ENCODE measurements at regions not wholly inside any gene's neighbourhood (a gene's known extent, or its start where the extent isn't known, plus 50 kb on each side); places are given as distances from the start of the nearest gene placed in this dataset.

DNA sequence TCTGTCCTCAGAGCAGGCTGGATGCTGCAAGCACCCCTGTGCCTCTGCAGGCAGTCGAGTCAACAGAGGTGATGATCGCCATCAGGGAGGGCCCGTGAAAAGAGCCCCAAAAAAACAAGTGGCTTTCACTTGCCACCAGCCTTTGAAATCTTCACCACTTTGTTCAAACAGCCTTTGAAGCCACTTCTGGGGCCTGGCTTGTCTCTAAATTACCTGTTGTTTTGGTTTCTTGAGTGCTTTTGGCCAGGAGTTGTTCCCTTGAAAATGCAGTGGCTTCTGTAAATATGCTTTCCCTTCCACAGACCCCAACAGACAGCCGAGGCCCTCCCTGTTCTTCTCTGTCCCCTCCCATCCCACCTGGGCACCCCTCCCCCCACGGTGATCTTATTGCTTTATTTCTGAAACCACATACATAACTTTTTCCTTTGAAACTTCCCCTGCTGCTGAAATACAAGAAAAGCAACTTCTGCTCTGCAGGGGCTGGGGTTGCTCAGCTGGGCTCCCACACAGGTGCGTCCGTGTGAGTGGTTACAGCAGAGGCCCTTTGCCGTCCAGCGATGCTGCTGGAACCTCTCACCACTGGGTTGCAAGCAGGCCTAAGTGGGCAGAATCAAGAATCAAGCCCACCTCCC, 283.8 kb upstream of the SHH start:
- BruUV-seq (replicated peaks) = no TSS peak
- H3K4me2 ChIP-seq (ENCODE audit: insufficient read depth, low read length) = no peak overlapping the region
- H3K27ac ChIP-seq (ENCODE audit: insufficient read depth, low read depth, low read length) = no peak overlapping the region
- POLR2A ChIA-PET = no interaction called here
- no peaks in the 10 kb centered on the region for H3K36me3 ChIP-seq (ENCODE audit: control insufficient read depth in 2 of 2, extremely low read depth in 1 of 2, insufficient read depth in 2 of 2, low read length in 2 of 2)
- H4K20me1 ChIP-seq (replicated peaks; ENCODE audit: control insufficient read depth, extremely low read depth, insufficient read depth, low read length) = no peaks in the 10 kb centered on the region
- H3K79me2 ChIP-seq (ENCODE audit: control insufficient read depth, insufficient read depth, low read length) = no peaks in the 10 kb centered on the region
- intact Hi-C loops (cut with micrococcal nuclease) = no loop called here
- no peak for FAIRE-seq
- H3K4me1 ChIP-seq (ENCODE audit: control insufficient read depth, extremely low read depth, insufficient read depth, low read length) = no peaks in the 10 kb centered on the region
- dilution Hi-C loops (cut with MboI; ENCODE audit: extremely low pct_ligation_motif_present, low sequenced_read_pairs) = no loop called here
- no peaks in the 10 kb centered on the region for H3K9me3 ChIP-seq (replicated peaks; ENCODE audit: control insufficient read depth, insufficient read depth, low read length)
- H3K27me3 ChIP-seq (ENCODE audit: control insufficient read depth in 2 of 2, insufficient read depth in 2 of 2, low read length in 2 of 2) = no peaks in the 10 kb centered on the region
- no peak overlapping the region for H2AFZ ChIP-seq (ENCODE audit: low read depth, low read length)
- no peak overlapping the region for H3K9ac ChIP-seq (replicated peaks; ENCODE audit: extremely low read depth, insufficient read depth, low read length)
- no peak for DNase-seq (ENCODE audit: low read depth, low spot score)
- TF ChIP-seq POLR2AphosphoS5 (IDR thresholded peaks at IDR 0.05; ENCODE audit: insufficient read depth, low read depth, low read length) = no peak
- no peak for TF ChIP-seq EZH2 (IDR thresholded peaks at IDR 0.05; ENCODE audit: borderline replicate concordance, low read depth, low read length, severe bottlenecking)
- no peak for TF ChIP-seq JUN (IDR thresholded peaks at IDR 0.05; ENCODE audit: borderline replicate concordance, insufficient read depth, insufficient read length, low read depth)
- TF ChIP-seq, protein P1, sequence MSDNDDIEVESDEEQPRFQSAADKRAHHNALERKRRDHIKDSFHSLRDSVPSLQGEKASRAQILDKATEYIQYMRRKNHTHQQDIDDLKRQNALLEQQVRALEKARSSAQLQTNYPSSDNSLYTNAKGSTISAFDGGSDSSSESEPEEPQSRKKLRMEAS (IDR thresholded peaks at IDR 0.05; ENCODE audit: insufficient read depth, insufficient read length) = no peak
- TF ChIP-seq FOS (IDR thresholded peaks at IDR 0.05; ENCODE audit: borderline replicate concordance, insufficient read depth, low read length) = no peak
- no peak for TF ChIP-seq GATA2 (IDR thresholded peaks at IDR 0.05; ENCODE audit: insufficient read depth, insufficient read length, low read depth, low read length)
- TF ChIP-seq POLR2A (IDR thresholded peaks at IDR 0.05; ENCODE audit: low read depth, low read length) = no peak
- TF ChIP-seq, protein P2, sequence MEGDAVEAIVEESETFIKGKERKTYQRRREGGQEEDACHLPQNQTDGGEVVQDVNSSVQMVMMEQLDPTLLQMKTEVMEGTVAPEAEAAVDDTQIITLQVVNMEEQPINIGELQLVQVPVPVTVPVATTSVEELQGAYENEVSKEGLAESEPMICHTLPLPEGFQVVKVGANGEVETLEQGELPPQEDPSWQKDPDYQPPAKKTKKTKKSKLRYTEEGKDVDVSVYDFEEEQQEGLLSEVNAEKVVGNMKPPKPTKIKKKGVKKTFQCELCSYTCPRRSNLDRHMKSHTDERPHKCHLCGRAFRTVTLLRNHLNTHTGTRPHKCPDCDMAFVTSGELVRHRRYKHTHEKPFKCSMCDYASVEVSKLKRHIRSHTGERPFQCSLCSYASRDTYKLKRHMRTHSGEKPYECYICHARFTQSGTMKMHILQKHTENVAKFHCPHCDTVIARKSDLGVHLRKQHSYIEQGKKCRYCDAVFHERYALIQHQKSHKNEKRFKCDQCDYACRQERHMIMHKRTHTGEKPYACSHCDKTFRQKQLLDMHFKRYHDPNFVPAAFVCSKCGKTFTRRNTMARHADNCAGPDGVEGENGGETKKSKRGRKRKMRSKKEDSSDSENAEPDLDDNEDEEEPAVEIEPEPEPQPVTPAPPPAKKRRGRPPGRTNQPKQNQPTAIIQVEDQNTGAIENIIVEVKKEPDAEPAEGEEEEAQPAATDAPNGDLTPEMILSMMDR (IDR thresholded peaks at IDR 0.05; ENCODE audit: extremely low read depth in 1 of 2, insufficient read depth in 1 of 2, low read depth in 1 of 2, low read length in 2 of 2) = no peak
- no peak for TF ChIP-seq MYC (IDR thresholded peaks at IDR 0.05; ENCODE audit: low read depth, low read length)
- no peak overlapping the region for H3K4me3 ChIP-seq (replicated peaks in 1 of 3; ENCODE audit: insufficient read depth in 1 of 3, low read depth in 1 of 3, low read length in 3 of 3)
- no peaks in the 10 kb centered on the region for H3K9me1 ChIP-seq (replicated peaks; ENCODE audit: control insufficient read depth, extremely low read depth, insufficient read depth, low read length)
- CTCF ChIA-PET = no interaction called here
